H9 (cell line): ENCODE measurements at regions not wholly inside any gene's neighbourhood (a gene's known extent, or its start where the extent isn't known, plus 50 kb on each side); places are given as distances from the start of the nearest gene placed in this dataset.

Experiments
- DNase-seq: peaks from one replicate; pipeline ENCODE4 v3.0.0-alpha.2; 2017
- H2AFZ ChIP-seq: one replicate; pipeline ENCODE4 v1.6.1; 2013; ENCODE audit warnings: mild to moderate bottlenecking, low read length, control low read depth, moderate library complexity
- H2AK5ac ChIP-seq: 2 replicates; pipeline ENCODE4 v1.6.1; 2013; ENCODE audit warnings: low read length, control low read depth, mixed read lengths; ENCODE audit not compliant: insufficient read length
- H2BK120ac ChIP-seq: one replicate; pipeline ENCODE4 v1.6.1; 2013; ENCODE audit warnings: low read depth, mild to moderate bottlenecking, low read length, control low read depth, inconsistent platforms; ENCODE audit not compliant: poor library complexity, severe bottlenecking
- H2BK12ac ChIP-seq: 2 replicates; pipeline ENCODE4 v1.6.1; 2013; ENCODE audit warnings: low read length, control low read depth, mixed read lengths, low read depth; ENCODE audit not compliant: insufficient read length
- H2BK15ac ChIP-seq: 2 replicates; pipeline ENCODE4 v1.6.1; 2013; ENCODE audit warnings: low read depth, low read length, control low read depth
- H2BK20ac ChIP-seq: one replicate; pipeline ENCODE4 v1.6.1; 2013; ENCODE audit warnings: low read depth, mild to moderate bottlenecking, low read length, control low read depth, inconsistent platforms; ENCODE audit not compliant: poor library complexity, severe bottlenecking
- H2BK5ac ChIP-seq: 2 replicates; pipeline ENCODE4 v1.6.1; 2013; ENCODE audit warnings: low read length, control low read depth, mixed read lengths; ENCODE audit not compliant: insufficient read length
- H3K14ac ChIP-seq: 2 replicates; pipeline ENCODE4 v1.6.1; 2013; ENCODE audit warnings: low read length, control low read depth; ENCODE audit not compliant: insufficient read depth
- H3K18ac ChIP-seq: 2 replicates; pipeline ENCODE4 v1.6.1; 2013; ENCODE audit warnings: low read depth, mild to moderate bottlenecking, mixed read lengths, low read length, control low read depth; ENCODE audit not compliant: insufficient read length
- H3K23ac ChIP-seq: 2 replicates; pipeline ENCODE4 v1.6.1; 2013; ENCODE audit warnings: low read length, control low read depth, mixed read lengths, low read depth; ENCODE audit not compliant: insufficient read length
- H3K23me2 ChIP-seq: 2 replicates; pipeline ENCODE4 v1.6.1; 2013; ENCODE audit warnings: low read depth, mild to moderate bottlenecking, mixed read lengths, low read length, control low read depth; ENCODE audit not compliant: insufficient read length, poor library complexity, severe bottlenecking
- H3K27ac ChIP-seq: 2 replicates; pipeline ENCODE4 v1.5.1; 2013; ENCODE audit warnings: low read length, control low read depth, mixed read lengths, low read depth; ENCODE audit not compliant: insufficient read length
- H3K27me3 ChIP-seq: 2 replicates; pipeline ENCODE4 v1.6.1; 2013; ENCODE audit warnings: low read length, control low read depth, inconsistent platforms; ENCODE audit not compliant: insufficient read depth
- H3K4ac ChIP-seq: 2 replicates; pipeline ENCODE4 v1.6.1; 2013; ENCODE audit warnings: low read depth, mild to moderate bottlenecking, control low read depth, inconsistent platforms, low read length, moderate library complexity
- H3K4me1 ChIP-seq: 2 replicates; pipeline ENCODE4 v1.6.1; 2013; ENCODE audit warnings: low read length, control low read depth, inconsistent platforms; ENCODE audit not compliant: insufficient read depth
- H3K4me2 ChIP-seq: 2 replicates; pipeline ENCODE4 v1.6.1; 2013; ENCODE audit warnings: low read length, control low read depth, mixed read lengths; ENCODE audit not compliant: insufficient read length, insufficient read depth
- H3K56ac ChIP-seq: 2 replicates; pipeline ENCODE4 v1.6.1; 2013; ENCODE audit warnings: low read depth, mild to moderate bottlenecking, mixed read lengths, low read length, control low read depth; ENCODE audit not compliant: insufficient read length
- H3K79me1 ChIP-seq: 2 replicates; pipeline ENCODE4 v1.6.1; 2013; ENCODE audit warnings: low read depth, mild to moderate bottlenecking, moderate library complexity, low read length, control low read depth, inconsistent platforms; ENCODE audit not compliant: insufficient read depth, poor library complexity, severe bottlenecking
- H3K79me2 ChIP-seq: 2 replicates; pipeline ENCODE4 v1.6.1; 2013; ENCODE audit warnings: low read length, control low read depth, inconsistent platforms; ENCODE audit not compliant: insufficient read depth
- H3K9ac ChIP-seq: 2 replicates; pipeline ENCODE4 v1.6.1; 2013; ENCODE audit warnings: low read length, control low read depth, mixed read lengths; ENCODE audit not compliant: insufficient read length; ENCODE audit errors: extremely low read depth
- H3K9me3 ChIP-seq: one replicate; pipeline ENCODE4 v1.6.1; 2013; ENCODE audit warnings: low read depth, low read length, inconsistent platforms; ENCODE audit not compliant: control insufficient read depth
- H3T11ph ChIP-seq: one replicate; pipeline ENCODE4 v1.6.1; 2013; ENCODE audit warnings: mild to moderate bottlenecking, low read length, control low read depth, inconsistent platforms
- H4K20me1 ChIP-seq: one replicate; pipeline ENCODE4 v1.6.1; 2013; ENCODE audit not compliant: control insufficient read depth, insufficient read length, insufficient read depth
- H4K5ac ChIP-seq: 2 replicates; pipeline ENCODE4 v1.6.1; 2013; ENCODE audit warnings: low read depth, mild to moderate bottlenecking, mixed read lengths, low read length, control low read depth; ENCODE audit not compliant: insufficient read length
- H4K8ac ChIP-seq: replicated peaks from 2 replicates; pipeline ENCODE4 v1.6.1; 2013; ENCODE audit warnings: low read length, control low read depth, mixed read lengths, low read depth; ENCODE audit not compliant: insufficient read length
- H4K91ac ChIP-seq: 2 replicates; pipeline ENCODE4 v1.6.1; 2013; ENCODE audit warnings: low read depth, mild to moderate bottlenecking, moderate library complexity, mixed read lengths, low read length, control low read depth; ENCODE audit not compliant: insufficient read length
- H3K27ac Mint-ChIP-seq, 3 experiments: 2 replicates in 2 of 3; 3 replicates in 1 of 3; pipeline ENCODE4 v1.8.0; 2020 to 2021; ENCODE audit warnings: mixed read lengths in 3 of 3, mild to moderate bottlenecking in 1 of 3, moderate library complexity in 1 of 3
- H3K27me3 Mint-ChIP-seq: 2 replicates; pipeline ENCODE4 v1.8.0; 2021; ENCODE audit warnings: low read depth, mild to moderate bottlenecking, moderate library complexity, mixed read lengths
- H3K36me3 Mint-ChIP-seq, 3 experiments: 2 replicates in 2 of 3; 3 replicates in 1 of 3; pipeline ENCODE4 v1.8.0; 2020 to 2021; ENCODE audit warnings: low read depth in 3 of 3, mixed read lengths in 3 of 3; ENCODE audit not compliant: insufficient read depth in 1 of 3
- H3K4me1 Mint-ChIP-seq, 2 experiments: 2 replicates each; pipeline ENCODE4 v1.8.0; 2020; ENCODE audit warnings: mixed read lengths in 2 of 2
- H3K4me3 Mint-ChIP-seq, 2 experiments: 2 replicates in 1 of 2; 3 replicates in 1 of 2; pipeline ENCODE4 v1.8.0; 2020 to 2021; ENCODE audit warnings: mild to moderate bottlenecking in 2 of 2, mixed read lengths in 2 of 2, moderate library complexity in 1 of 2
- H3K9me3 Mint-ChIP-seq, 2 experiments: 2 replicates in 1 of 2; 3 replicates in 1 of 2; pipeline ENCODE4 v1.8.0; 2020; ENCODE audit warnings: mild to moderate bottlenecking in 2 of 2, mixed read lengths in 2 of 2, moderate library complexity in 1 of 2
- CTCF ChIP-seq: fragments of 200-600 bp; sonication (generic); conservative IDR thresholded peaks from 3 replicates; pipeline ENCODE4 v1.8.0; 2021; ENCODE audit warnings: antibody characterized with exemption, mild to moderate bottlenecking
- WGBS: extraction: QIAGEN DNeasy Blood & Tissue Kit; methylation state at CpG from one replicate; pipeline ENCODE4 v1.1.7; 2013; ENCODE audit warnings: missing lambda C conversion rate, low lambda C conversion rate, mixed read lengths; ENCODE audit not compliant: insufficient read length; ENCODE audit errors: extremely low coverage; 5-methylcytosine and 5-hydroxymethylcytosine counted together

DNA sequence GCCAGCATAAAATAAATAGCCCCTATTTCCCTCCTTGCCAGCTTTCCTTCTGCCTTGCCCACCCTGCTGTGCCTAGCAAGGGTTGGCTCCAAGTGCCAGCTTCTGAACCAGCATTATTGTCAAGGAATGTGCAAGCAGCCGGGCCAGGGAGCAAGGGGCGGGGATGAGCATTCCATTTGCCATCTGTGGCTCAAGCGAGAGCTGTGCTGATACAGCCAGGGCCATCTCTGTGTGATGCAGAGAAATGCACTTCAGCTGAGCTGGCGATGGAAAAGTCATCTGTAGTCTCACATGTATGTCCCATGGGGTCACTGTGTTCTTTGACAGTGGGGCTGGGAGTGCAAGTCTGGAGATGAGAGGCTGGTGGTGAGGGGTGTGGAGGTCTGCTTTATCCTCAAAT, 137.3 kb downstream of the SUDS3 start:
- Mint-ChIP-seq H3K4me3 (no peak overlapping the region), H3K27ac (no peak overlapping the region), H3K36me3 (peaks cover 0 to 6% (median 0%) of the 10 kb centered on the region in 3 experiments; a peak in 2 of 7 replicates), H3K9me3 (peaks cover 9 to 10% of the 10 kb centered on the region in 2 experiments; a peak in 4 of 5 replicates), H3K4me1 (peaks cover 7 to 8% of the 10 kb centered on the region in 2 experiments), H3K27me3 (peaks cover 2% of the 10 kb centered on the region; the same call in 1 of the 2 replicates)
- no peak overlapping the region for H4K91ac ChIP-seq
- no peaks in the 10 kb centered on the region for H3K4me1 ChIP-seq
- no peak overlapping the region for H3K4ac ChIP-seq
- H3K9ac ChIP-seq, result no peak overlapping the region
- H2BK120ac ChIP-seq, result no peak overlapping the region
- H3K79me1 ChIP-seq, result no peaks in the 10 kb centered on the region
- no peak overlapping the region for H3T11ph ChIP-seq
- H4K5ac ChIP-seq, result no peak overlapping the region
- no peak overlapping the region for H3K4me2 ChIP-seq
- TF ChIP-seq CTCF, result no peak
- H3K14ac ChIP-seq, result no peak overlapping the region
- H3K27ac ChIP-seq, result no peak overlapping the region
- H2BK15ac ChIP-seq, result no peak overlapping the region
- WGBS, result no CpG with 5 or more reads among the region's 4 CpGs
- H4K8ac ChIP-seq, result no peak overlapping the region
- no peak overlapping the region for H2AFZ ChIP-seq
- H3K23me2 ChIP-seq, result no peaks in the 10 kb centered on the region
- H2BK12ac ChIP-seq, result no peak overlapping the region
- no peak overlapping the region for H2BK5ac ChIP-seq
- H3K79me2 ChIP-seq, result no peaks in the 10 kb centered on the region
- no peaks in the 10 kb centered on the region for H3K9me3 ChIP-seq
- H4K20me1 ChIP-seq, result no peaks in the 10 kb centered on the region
- H3K27me3 ChIP-seq, result no peaks in the 10 kb centered on the region
- no peak overlapping the region for H2AK5ac ChIP-seq
- no peak overlapping the region for H3K23ac ChIP-seq
- no peak overlapping the region for H3K18ac ChIP-seq
- DNase-seq, result no peak
- no peak overlapping the region for H3K56ac ChIP-seq
- no peak overlapping the region for H2BK20ac ChIP-seq
